ENCODE measurements at regions not wholly inside any gene's neighbourhood (a gene's known extent, or its start where the extent isn't known, plus 50 kb on each side); places are given as distances from the start of the nearest gene placed in this dataset.

DNA sequence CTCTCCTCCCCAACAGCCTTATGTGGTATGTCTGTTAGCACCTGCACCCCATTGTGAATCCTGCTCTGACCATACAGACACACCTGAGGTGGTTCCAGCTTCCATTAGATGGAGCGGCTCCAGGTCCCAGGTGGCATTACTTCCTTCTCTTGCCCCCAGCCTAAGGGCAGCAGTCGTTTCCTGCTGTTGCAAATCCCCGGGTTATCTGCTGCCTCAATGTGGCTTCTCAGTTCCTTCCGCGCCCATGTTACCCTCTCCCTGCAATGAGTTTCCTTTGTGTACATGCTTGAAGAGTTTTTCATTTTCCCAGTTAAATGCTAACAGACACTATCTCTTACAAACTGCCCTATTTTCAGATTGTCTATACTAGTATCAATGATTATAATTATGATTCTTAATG, 62.8 kb upstream of the PRKCQ start:
- TF ChIP-seq, protein P1, sequence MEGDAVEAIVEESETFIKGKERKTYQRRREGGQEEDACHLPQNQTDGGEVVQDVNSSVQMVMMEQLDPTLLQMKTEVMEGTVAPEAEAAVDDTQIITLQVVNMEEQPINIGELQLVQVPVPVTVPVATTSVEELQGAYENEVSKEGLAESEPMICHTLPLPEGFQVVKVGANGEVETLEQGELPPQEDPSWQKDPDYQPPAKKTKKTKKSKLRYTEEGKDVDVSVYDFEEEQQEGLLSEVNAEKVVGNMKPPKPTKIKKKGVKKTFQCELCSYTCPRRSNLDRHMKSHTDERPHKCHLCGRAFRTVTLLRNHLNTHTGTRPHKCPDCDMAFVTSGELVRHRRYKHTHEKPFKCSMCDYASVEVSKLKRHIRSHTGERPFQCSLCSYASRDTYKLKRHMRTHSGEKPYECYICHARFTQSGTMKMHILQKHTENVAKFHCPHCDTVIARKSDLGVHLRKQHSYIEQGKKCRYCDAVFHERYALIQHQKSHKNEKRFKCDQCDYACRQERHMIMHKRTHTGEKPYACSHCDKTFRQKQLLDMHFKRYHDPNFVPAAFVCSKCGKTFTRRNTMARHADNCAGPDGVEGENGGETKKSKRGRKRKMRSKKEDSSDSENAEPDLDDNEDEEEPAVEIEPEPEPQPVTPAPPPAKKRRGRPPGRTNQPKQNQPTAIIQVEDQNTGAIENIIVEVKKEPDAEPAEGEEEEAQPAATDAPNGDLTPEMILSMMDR (conservative IDR thresholded peaks at IDR 0.05; ENCODE audit: low read depth, low read length) = no peak
- no peak for DNase-seq (ENCODE audit: low read depth)
- H3K4me3 ChIP-seq (ENCODE audit: low read depth, low read length) = no peak overlapping the region

GRCh38 chr10:6640433-6641040, 60.5 kb upstream of the PRKCQ start:
- TF ChIP-seq, protein P1 (conservative IDR thresholded peaks at IDR 0.05; ENCODE audit: low read depth, low read length) = no peak
- DNase-seq (ENCODE audit: low read depth) = no peak
- no peak overlapping the region for H3K4me3 ChIP-seq (ENCODE audit: low read depth, low read length)

DNA sequence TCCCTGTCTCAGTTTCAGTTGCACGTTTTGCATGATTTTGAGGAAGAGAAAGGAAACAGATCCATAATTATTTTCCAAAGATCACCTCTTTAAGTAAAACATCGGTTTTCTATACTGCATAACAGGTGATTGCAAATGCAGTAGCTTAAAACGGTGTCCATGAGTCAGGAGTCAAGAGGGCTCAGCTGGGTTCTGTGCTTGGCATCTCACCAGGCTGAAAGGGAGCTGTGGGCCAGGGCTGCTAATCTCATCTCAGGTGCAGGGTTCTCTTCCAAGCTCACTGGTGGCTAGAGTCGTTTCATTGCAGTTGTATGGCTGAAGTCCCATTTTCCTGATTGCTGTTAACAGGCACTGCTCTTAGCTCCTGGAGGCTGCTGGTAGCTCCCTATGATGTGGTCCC, 57.0 kb upstream of the PRKCQ start:
- DNase-seq (ENCODE audit: low read depth) = no peak
- no peak overlapping the region for H3K4me3 ChIP-seq (ENCODE audit: low read depth, low read length)
- TF ChIP-seq, protein P1 (conservative IDR thresholded peaks at IDR 0.05; ENCODE audit: low read depth, low read length) = no peak

DNA sequence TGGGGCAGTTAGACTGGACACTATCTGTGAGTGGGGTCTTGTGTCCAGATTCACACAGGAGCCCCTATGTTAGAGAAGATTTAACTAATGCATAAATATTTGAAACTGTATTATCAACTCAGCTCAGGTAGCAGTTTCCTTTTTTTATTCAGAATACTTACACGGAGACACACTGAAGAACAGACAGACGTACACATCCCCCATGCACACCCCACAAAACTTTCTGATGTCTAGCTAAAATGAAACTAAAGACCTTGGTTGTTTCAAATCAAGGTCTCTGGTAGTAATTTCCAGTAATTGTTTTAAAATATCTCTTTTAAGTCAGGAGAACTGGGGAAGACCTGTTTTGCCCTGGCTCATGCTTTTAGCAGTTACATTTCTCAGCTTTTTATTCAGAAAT, 55.7 kb upstream of the PRKCQ start:
- H3K4me3 ChIP-seq (ENCODE audit: low read depth, low read length) = no peak overlapping the region
- TF ChIP-seq, protein P1 (conservative IDR thresholded peaks at IDR 0.05; ENCODE audit: low read depth, low read length) = no peak
- DNase-seq (ENCODE audit: low read depth) = no peak
